Heart left ventricle (tissue), 16 donors: ENCODE measurements at regions not wholly inside any gene's neighbourhood (a gene's known extent, or its start where the extent isn't known, plus 50 kb on each side); places are given as distances from the start of the nearest gene placed in this dataset.

ENCODE experiments used
- ATAC-seq, 4 donors: fragments of 200-7000 bp; cut with Tn5 transposase; one replicate each; pipeline ENCODE4 v1.9.1; 2020 to 2022; ENCODE audit warnings: moderate library complexity in 4 of 4, mild to moderate bottlenecking in 3 of 4, moderate number of reproducible peaks in 1 of 4
- DNase-seq, 5 donors: peaks; one replicate each; pipeline ENCODE4 v3.0.0-alpha.2; 2020
- H3K27ac ChIP-seq, 12 donors: fragments of 200-600 bp; sonication (generic) in 4 of 12; one replicate each; pipeline versions ENCODE4 v1.5.0 to v1.8.0; 2016 to 2022; ENCODE audit warnings: mild to moderate bottlenecking in 2 of 12
- H3K27me3 ChIP-seq, 9 donors: fragments of 200-600 bp; sonication (generic) in 2 of 9; one replicate each; pipeline versions ENCODE4 v1.5.1 to v1.8.0; 2016 to 2022; ENCODE audit warnings: mild to moderate bottlenecking in 3 of 9
- H3K36me3 ChIP-seq, 9 donors: fragments of 200-600 bp; sonication (generic) in 2 of 9; one replicate each; pipeline versions ENCODE4 v1.5.0 to v1.8.0; 2018 to 2022; ENCODE audit warnings: mild to moderate bottlenecking in 2 of 9
- H3K4me1 ChIP-seq, 12 donors: fragments of 200-600 bp; sonication (generic) in 4 of 12; one replicate each; pipeline versions ENCODE4 v1.5.0 to v1.8.0; 2016 to 2022; ENCODE audit warnings: mild to moderate bottlenecking in 3 of 12
- H3K4me3 ChIP-seq, 12 donors: fragments of 200-600 bp; sonication (generic) in 4 of 12; one replicate each; pipeline versions ENCODE4 v1.5.0 to v1.8.0; 2017 to 2022; ENCODE audit warnings: mild to moderate bottlenecking in 9 of 12, moderate library complexity in 4 of 12
- H3K9me3 ChIP-seq, 12 donors: fragments of 200-600 bp; sonication (generic) in 4 of 12; one replicate each; pipeline versions ENCODE4 v1.5.0 to v1.8.0; 2016 to 2022; ENCODE audit warnings: mild to moderate bottlenecking in 1 of 12
- CTCF ChIP-seq, 12 donors: fragments of 200-600 bp; sonication (generic) in 4 of 12; IDR thresholded peaks; one replicate each; pipeline versions ENCODE4 v1.5.0 to v1.8.0; 2018 to 2022; ENCODE audit warnings: antibody characterized with exemption in 12 of 12, mild to moderate bottlenecking in 5 of 12
- POLR2A ChIP-seq, 2 donors: fragments of 450-650 bp; IDR thresholded peaks; one replicate each; pipeline ENCODE4 v1.6.1; 2017; ENCODE audit warnings: antibody characterized with exemption in 2 of 2, mild to moderate bottlenecking in 2 of 2, moderate library complexity in 2 of 2
- WGBS, 4 donors: extraction: QIAGEN DNeasy Blood & Tissue Kit in 2 of 4; methylation state at CpG; one replicate each; pipeline versions ENCODE4 v1.1.5 to v1.1.7; 2013 to 2018; 5-methylcytosine and 5-hydroxymethylcytosine counted together
- intact Hi-C, 10 donors: fragments of 100-400 bp; cut with DNase I; formaldehyde crosslinking; loops; one replicate each; pipeline versions ENCODE4 v1.11.1 to v1.14.2; 2022
- donor health status: ischemic (EF 13 %, LVEDD 7.1; RV severe dilation, severe dysfunction).
- donor health status: healthy with polysubstance abuse.
- donor health status: DM: no; HTN: yes; CAD: no.
- donor health status: DM: no; HTN: no; CAD: no.
- donor health status: ischemic (EF 25% LVEDD 6.9; RV normal size, moderate dysfunction).
- donor health status: ischemic (EF 25% LVEDD 5.7; RV mildly dilated, moderate dysfunction).
- donor health status: healthy.
- donor health status: DM: yes; HTN: yes; CAD: no.
- donor health status: ischemic (EF 35%, LVEDD 5.7; RV mildly dilated, moderate dysfunction).
- donor health status: nonischemic (EF 11% LVEDD 7.7; RV severe dilation, severe dysfunction).
- donor health status: DM: yes; HTN: yes; CAD: no.
- donor health status: PGD.
- donor health status: ischemic (EF 29% LVEDD 5.4; RV normal size, mild dysfunction).
- donor health status: nonischemic (EF 23%, LVEDD 6.1; RV moderate dilation, normal function).

GRCh38 chr14:97820781-97821180 lies 1023.6 kb downstream of the VRK1 start:
- H3K4me3 ChIP-seq = no peak overlapping the region
- no peak overlapping the region for H3K27ac ChIP-seq
- no peaks in the 10 kb centered on the region for H3K4me1 ChIP-seq
- 46 to 60% (median 57%) methylated on average over 2 of the region's 2 CpGs for WGBS, 4 donors
- no peaks in the 10 kb centered on the region for H3K36me3 ChIP-seq
- peaks cover 0 to 4% (median 0%) of the 10 kb centered on the region in 12 donors for H3K9me3 ChIP-seq
- ATAC-seq (no peak), DNase-seq (no peak)
- H3K27me3 ChIP-seq = no peaks in the 10 kb centered on the region
- intact Hi-C loops = no loop called here
- TF ChIP-seq POLR2A (IDR thresholded peaks at IDR 0.05) (no peak), CTCF (IDR thresholded peaks at IDR 0.05) (no peak)

GRCh38 chr14:97824218-97824617 lies 1027.0 kb downstream of the VRK1 start:
- no peaks in the 10 kb centered on the region for H3K9me3 ChIP-seq
- intact Hi-C loops = no loop called here
- H3K27ac ChIP-seq = no peak overlapping the region
- no peaks in the 10 kb centered on the region for H3K4me1 ChIP-seq
- no peak for DNase-seq
- no peaks in the 10 kb centered on the region for H3K36me3 ChIP-seq
- no peaks in the 10 kb centered on the region for H3K27me3 ChIP-seq
- no peak for ATAC-seq
- no peak overlapping the region for H3K4me3 ChIP-seq
- TF ChIP-seq CTCF (IDR thresholded peaks at IDR 0.05) = no peak
- no peak for TF ChIP-seq POLR2A (IDR thresholded peaks at IDR 0.05)
- 0 to 52% (median 12%) methylated on average over 1 of the region's 1 CpG for WGBS, 4 donors

DNA sequence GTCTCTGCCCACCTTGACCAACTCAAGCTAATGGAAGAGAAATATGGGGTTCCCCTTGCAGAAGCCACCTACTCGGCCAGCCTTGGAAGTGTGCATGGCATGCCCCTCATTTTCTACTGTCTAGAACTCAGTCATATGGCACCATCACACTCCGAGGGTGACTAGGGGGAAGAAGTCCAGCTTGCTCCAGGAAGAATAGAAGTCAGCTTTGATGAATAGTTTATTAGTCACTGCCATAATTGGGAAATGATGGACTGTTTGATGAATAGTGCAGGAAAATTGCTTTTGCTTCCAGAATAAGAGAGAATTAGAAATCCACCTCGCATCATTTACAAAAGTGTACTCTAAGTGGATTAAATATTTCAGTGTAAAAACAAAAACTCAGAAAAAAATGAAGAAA lies 1030.6 kb downstream of the VRK1 start:
- intact Hi-C loops = no loop called here
- no peaks in the 10 kb centered on the region for H3K9me3 ChIP-seq

DNA sequence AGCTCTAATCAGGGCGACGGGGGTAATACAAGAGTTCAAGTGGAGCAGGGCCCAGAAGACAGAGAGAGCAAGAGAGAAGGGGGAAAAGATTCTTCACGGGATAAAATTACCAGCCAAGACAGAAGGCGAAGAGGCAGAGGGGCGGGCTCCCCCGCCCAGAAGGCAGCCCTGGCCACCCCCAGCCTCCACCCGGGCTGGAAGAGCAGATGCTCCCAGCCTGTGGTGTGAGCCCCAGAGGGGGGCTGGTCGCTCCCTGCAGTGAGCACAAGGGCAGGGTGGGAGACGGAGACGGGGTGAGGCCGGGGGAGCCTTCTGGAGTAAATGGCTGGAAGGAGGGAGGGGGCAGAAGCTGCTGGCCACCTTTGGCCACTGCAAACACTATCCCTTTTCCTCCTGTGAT lies 1035.6 kb downstream of the VRK1 start:
- Histone ChIP-seq H3K36me3 (no peaks in the 10 kb centered on the region), H3K9me3 (no peaks in the 10 kb centered on the region), H3K27me3 (peaks cover 0 to 13% (median 0%) of the 10 kb centered on the region in 9 donors), H3K4me1 (no peaks in the 10 kb centered on the region), H3K4me3 (no peak overlapping the region), H3K27ac (no peak overlapping the region)
- no peak for ATAC-seq
- WGBS, 4 donors = 49 to 59% (median 54%) methylated on average over 11 of the region's 11 CpGs
- no peak for TF ChIP-seq CTCF (IDR thresholded peaks at IDR 0.05)
- no peak for TF ChIP-seq POLR2A (IDR thresholded peaks at IDR 0.05)
- intact Hi-C loops = no loop called here
- DNase-seq = no peak

More for the DNA sequence above, 1030.6 kb downstream of the VRK1 start:
- Histone ChIP-seq H3K36me3 (no peaks in the 10 kb centered on the region), H3K27me3 (peaks cover 0 to 11% (median 0%) of the 10 kb centered on the region in 9 donors), H3K27ac (no peak overlapping the region), H3K4me1 (no peaks in the 10 kb centered on the region), H3K4me3 (no peak overlapping the region)
- WGBS, 4 donors = 70 to 76% (median 74%) methylated on average over 3 of the region's 3 CpGs
- DNase-seq (no peak), ATAC-seq (no peak)
- no peak for TF ChIP-seq POLR2A (IDR thresholded peaks at IDR 0.05)
- TF ChIP-seq CTCF (IDR thresholded peaks at IDR 0.05) = no peak
